GM12874 (cell line): ENCODE measurements at regions not wholly inside any gene's neighbourhood (a gene's known extent, or its start where the extent isn't known, plus 50 kb on each side); places are given as distances from the start of the nearest gene placed in this dataset.

Experiments
- CTCF ChIP-seq: IDR thresholded peaks from 2 replicates; pipeline ENCODE4 v1.5.1; 2011; ENCODE audit warnings: low read depth, mild to moderate bottlenecking, control low read depth, low read length, moderate library complexity; ENCODE audit not compliant: insufficient read depth

- TF ChIP-seq CTCF = no peak
Observed at GRCh38 chr6:154591234-154591633, 80.7 kb upstream of the CNKSR3 start.

- no peak for TF ChIP-seq CTCF
Observed at GRCh38 chr6:154592199-154592860, 81.8 kb upstream of the CNKSR3 start.

DNA sequence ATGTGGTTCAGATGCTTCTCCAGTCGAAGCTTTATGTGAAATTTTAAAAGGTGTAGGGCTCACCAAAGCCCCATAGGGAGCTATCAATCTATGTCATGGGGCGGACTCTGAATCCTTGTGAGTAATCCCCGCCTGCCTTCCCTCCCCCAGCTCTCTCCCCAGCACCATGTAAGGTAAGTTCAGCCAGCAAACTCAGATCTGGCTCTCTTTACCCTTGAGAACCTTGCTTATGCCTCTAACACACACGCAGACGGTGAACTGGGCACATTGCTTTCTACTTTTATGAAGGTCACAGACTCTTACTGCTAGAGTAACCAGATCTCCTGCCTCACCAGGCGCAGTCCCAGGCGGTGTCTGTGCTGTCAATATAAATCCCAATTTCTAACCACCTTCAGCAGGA, 82.6 kb upstream of the CNKSR3 start:
- no peak for TF ChIP-seq CTCF

DNA sequence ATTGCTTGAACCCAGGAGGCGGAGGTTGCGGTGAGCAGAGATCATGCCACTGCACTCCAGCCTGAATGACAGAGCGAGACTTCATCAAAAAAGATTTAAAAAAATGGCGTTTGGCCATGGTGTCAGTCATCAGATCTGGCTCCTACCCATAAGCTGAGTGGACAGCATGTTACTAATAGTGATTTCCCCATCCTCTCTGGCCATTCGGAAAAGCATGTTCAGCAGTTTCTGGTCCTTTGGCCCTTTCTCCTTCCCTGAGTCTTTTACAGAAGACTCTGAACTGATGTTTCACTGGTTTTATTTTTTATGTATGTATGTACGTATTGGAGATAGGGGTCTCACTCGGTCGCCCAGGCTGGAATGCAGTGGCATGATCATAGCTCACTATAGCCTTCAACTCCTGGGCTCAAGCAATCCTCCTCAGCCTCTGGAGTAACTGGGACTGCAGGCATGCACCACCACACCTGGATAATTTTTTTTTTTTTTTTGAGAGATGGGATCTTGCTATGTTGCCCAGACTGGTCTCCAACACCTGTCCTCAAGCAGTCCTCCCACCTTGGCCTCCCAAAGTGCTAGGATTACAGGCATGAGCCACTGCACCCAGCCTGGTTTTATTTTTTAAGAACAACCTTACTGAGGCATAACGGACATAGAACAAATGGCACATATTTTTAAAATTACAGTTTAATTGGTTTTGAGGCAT, 84.2 kb upstream of the CNKSR3 start:
- no peak for TF ChIP-seq CTCF

DNA sequence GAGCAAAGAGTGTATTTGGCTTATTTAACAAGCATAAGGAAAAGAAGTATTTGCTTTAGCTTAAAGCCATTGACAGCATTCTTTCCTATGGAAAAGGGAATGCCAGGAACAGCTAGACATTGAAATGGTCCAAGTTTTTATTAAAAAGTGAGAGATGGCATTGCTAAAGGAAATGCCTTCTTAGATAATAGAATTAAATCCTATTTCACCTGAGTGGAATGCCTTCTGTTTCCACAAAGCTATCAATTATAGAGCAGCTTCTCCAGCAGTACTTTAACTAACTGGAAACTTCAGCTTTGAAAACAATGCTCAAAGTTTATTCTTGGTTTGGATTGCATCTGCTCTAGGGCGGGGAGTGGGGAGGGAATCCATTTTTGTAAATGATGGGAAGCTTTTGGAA, 85.1 kb upstream of the CNKSR3 start:
- no peak for TF ChIP-seq CTCF

- TF ChIP-seq CTCF = no peak
Observed at GRCh38 chr6:154596009-154596408, 85.5 kb upstream of the CNKSR3 start.

GRCh38 chr6:154596701-154597100, 86.2 kb upstream of the CNKSR3 start:
- no peak for TF ChIP-seq CTCF
